Nephron progenitor cell (in vitro differentiated cells): ENCODE measurements at regions not wholly inside any gene's neighbourhood (a gene's known extent, or its start where the extent isn't known, plus 50 kb on each side); places are given as distances from the start of the nearest gene placed in this dataset.
"Not testable (repeated sequence)": the region's sequence is repeated elsewhere in the genome, so short reads cannot be mapped to it uniquely, and the experiment has no call there.

Source experiments
- DNase-seq: peaks from one replicate; pipeline ENCODE4 v3.0.0; 2021
- H3K27ac Mint-ChIP-seq: 2 replicates; pipeline ENCODE4 v1.8.0; 2021; ENCODE audit warnings: mild to moderate bottlenecking, moderate library complexity, mixed read lengths
- H3K27me3 Mint-ChIP-seq: 2 replicates; pipeline ENCODE4 v1.8.0; 2021; ENCODE audit warnings: mild to moderate bottlenecking, low read depth, mixed read lengths; ENCODE audit not compliant: poor library complexity
- H3K36me3 Mint-ChIP-seq: 2 replicates; pipeline ENCODE4 v1.8.0; 2021; ENCODE audit warnings: low read depth, mixed read lengths
- H3K4me1 Mint-ChIP-seq: 2 replicates; pipeline ENCODE4 v1.8.0; 2021; ENCODE audit warnings: mixed read lengths
- H3K4me3 Mint-ChIP-seq: 2 replicates; pipeline ENCODE4 v1.8.0; 2021; ENCODE audit warnings: mild to moderate bottlenecking, moderate library complexity, mixed read lengths
- H3K9me3 Mint-ChIP-seq: 2 replicates; pipeline ENCODE4 v1.8.0; 2021; ENCODE audit warnings: mild to moderate bottlenecking, moderate library complexity, mixed read lengths
- TF ChIP-seq, protein P1 (sequence below): fragments of 200-600 bp; sonication (generic); IDR thresholded peaks from 2 replicates; pipeline ENCODE4 v1.5.0; 2021; ENCODE audit warnings: antibody characterized with exemption

DNA sequence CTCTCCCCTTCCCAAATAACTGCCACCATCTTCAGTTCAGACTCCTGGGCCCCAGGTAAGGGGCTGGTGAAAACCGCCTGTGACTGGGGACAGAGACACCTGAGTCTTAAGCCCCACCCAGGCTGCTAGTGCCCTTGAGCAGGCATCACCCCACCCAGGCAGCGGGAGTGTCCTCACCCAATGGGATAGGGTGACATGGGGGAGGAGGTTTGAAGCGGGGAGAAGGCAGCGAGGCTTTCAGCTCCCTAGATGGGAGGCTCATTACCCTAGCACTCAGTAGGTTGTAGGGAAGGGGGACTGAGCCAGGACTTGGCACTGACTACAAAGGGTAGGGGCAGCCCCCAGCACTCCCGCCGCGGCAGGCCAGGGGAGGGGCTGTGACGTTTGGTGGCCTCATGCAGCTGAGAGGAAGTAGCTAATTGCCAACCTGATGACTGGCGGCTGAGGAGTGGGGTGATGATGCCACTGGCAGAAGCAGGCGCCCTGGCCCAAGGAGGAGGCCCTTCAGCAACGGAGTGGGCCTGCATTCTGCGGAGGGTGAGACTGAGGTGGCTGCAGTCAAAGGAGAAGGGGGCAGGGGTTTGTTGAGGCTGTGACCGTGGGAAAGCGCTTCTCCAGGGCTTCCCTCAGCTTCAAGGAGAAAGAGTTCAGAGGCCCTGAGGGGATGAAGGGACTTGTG is 126.9 kb downstream of the MRPL14 start:
- H3K9me3 Mint-ChIP-seq: peaks cover 9% of the 10 kb centered on the region
- no peaks in the 10 kb centered on the region for H3K36me3 Mint-ChIP-seq
- H3K4me3 Mint-ChIP-seq: no peak overlapping the region
- TF ChIP-seq, protein P1, sequence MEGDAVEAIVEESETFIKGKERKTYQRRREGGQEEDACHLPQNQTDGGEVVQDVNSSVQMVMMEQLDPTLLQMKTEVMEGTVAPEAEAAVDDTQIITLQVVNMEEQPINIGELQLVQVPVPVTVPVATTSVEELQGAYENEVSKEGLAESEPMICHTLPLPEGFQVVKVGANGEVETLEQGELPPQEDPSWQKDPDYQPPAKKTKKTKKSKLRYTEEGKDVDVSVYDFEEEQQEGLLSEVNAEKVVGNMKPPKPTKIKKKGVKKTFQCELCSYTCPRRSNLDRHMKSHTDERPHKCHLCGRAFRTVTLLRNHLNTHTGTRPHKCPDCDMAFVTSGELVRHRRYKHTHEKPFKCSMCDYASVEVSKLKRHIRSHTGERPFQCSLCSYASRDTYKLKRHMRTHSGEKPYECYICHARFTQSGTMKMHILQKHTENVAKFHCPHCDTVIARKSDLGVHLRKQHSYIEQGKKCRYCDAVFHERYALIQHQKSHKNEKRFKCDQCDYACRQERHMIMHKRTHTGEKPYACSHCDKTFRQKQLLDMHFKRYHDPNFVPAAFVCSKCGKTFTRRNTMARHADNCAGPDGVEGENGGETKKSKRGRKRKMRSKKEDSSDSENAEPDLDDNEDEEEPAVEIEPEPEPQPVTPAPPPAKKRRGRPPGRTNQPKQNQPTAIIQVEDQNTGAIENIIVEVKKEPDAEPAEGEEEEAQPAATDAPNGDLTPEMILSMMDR: no peak
- H3K27me3 Mint-ChIP-seq: peaks cover 54% of the 10 kb centered on the region
- no peak for DNase-seq
- H3K27ac Mint-ChIP-seq: no peak overlapping the region
- peaks cover 42% of the 10 kb centered on the region for H3K4me1 Mint-ChIP-seq

DNA sequence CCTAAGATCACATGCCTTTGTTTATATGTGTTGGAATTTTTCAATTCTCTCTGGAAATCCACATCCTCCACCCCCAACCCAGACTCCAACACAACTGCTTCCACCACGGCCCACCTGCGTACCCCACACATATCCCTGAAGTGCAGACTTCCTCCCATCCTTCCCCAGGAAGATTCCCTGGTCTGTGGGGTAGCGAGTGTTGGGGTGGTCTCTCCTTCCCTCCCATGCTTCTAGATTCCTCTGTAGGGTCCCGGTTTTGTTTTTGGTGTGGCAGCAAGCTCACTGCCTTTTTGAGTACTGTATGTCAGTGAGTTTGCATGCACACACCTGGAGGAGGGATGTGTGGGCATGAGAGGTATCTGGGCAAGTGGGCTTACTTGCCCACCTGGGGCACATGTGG is 127.6 kb downstream of the MRPL14 start:
- Mint-ChIP-seq H3K27ac (no peak overlapping the region), H3K27me3 (peaks cover 50% of the 10 kb centered on the region), H3K36me3 (no peaks in the 10 kb centered on the region), H3K4me1 (peaks cover 35% of the 10 kb centered on the region), H3K4me3 (no peak overlapping the region), H3K9me3 (peaks cover 9% of the 10 kb centered on the region)
- TF ChIP-seq, protein P1: no peak
- no peak for DNase-seq

DNA sequence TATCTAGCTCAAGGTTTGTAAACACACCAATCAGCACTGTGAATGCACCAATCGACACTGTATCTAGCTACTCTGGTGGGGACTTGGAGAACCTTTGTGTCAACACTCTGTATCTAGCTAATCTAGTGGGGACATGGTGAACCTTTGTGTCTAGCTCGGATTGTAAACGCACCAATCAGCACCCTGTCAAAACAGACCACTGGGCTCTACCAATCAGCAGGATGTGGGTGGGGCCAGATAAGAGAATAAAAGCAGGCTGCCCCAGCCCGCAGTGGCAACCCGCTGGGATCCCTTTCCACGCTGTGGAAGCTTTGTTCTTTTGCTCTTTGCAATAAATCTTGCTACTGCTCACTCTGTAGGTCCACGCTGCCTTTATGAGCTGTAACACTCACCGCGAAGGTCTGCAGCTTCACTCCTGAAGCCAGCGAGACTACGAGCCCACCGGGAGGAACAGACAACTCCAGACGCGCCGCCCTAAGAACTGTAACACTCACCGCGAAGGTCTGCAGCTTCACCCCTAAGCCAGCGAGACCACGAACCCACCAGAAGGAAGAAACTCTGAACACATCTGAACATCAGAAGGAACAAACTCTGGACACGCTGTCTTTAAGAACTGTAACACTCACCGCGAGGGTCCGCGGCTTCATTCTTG is 128.5 kb downstream of the MRPL14 start:
- DNase-seq: not testable (repeated sequence)

DNA sequence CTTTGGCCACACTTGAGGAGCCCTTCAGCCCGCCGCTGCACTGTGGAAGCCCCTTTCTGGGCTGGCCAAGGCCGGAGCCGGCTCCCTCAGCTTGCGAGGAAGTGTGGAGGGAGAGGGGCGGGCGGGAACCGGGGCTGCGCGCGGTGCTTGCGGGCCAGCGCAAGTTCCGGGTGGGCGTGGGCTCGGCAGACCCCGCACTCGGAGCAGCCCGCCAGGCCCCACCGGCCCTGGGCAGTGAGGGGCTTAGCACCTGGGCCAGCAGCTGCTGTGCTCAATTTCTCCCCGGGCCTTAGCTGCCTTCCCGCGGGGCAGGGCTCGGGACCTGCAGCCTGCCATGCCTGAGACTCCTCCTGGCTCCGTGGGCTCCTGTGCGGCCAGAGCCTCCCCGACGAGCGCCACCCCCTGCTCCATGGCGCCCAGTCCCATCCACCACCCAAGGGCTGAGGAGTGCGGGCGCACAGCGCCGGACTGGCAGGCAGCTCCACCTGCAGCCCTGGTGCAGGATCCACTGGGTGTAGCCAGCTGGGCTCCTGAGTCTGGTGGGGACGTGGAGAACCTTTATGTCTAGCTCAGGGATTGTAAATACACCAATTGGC is 129.2 kb downstream of the MRPL14 start:
- H3K4me3 Mint-ChIP-seq, H3K27ac Mint-ChIP-seq, H3K9me3 Mint-ChIP-seq, DNase-seq, H3K36me3 Mint-ChIP-seq: not testable (repeated sequence)
- Mint-ChIP-seq H3K27me3 (peaks cover 34% of the 10 kb centered on the region), H3K4me1 (peaks cover 39% of the 10 kb centered on the region)

More for the DNA sequence above, 128.5 kb downstream of the MRPL14 start:
- H3K36me3 Mint-ChIP-seq, H3K4me3 Mint-ChIP-seq, H3K9me3 Mint-ChIP-seq: not testable (repeated sequence)
- Mint-ChIP-seq H3K27me3 (peaks cover 40% of the 10 kb centered on the region), H3K27ac (peak overlapping the region; percentile 83), H3K4me1 (peaks cover 37% of the 10 kb centered on the region)

DNA sequence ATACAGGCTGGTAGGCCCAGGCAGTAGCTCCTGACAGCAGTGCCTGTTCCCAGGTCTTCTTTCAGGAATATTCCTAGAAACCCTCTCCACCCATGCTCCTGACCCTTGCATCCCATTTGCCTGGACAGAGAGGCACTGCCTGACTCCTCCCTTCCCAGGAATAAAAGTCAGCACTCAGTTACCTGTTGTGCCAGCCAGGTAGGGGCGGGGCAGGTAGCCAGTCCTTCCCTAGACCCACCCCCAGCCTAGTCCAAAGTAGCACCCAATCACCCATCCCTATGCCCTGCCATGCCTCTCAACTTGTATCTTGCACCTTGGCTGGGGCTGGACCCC is 129.9 kb downstream of the MRPL14 start:
- H3K27ac Mint-ChIP-seq: no peak overlapping the region
- TF ChIP-seq, protein P1: no peak
- H3K4me1 Mint-ChIP-seq: peaks cover 44% of the 10 kb centered on the region
- H3K27me3 Mint-ChIP-seq: peaks cover 30% of the 10 kb centered on the region
- H3K9me3 Mint-ChIP-seq: peaks cover 9% of the 10 kb centered on the region
- H3K4me3 Mint-ChIP-seq: no peak overlapping the region
- H3K36me3 Mint-ChIP-seq: no peaks in the 10 kb centered on the region
- no peak for DNase-seq

DNA sequence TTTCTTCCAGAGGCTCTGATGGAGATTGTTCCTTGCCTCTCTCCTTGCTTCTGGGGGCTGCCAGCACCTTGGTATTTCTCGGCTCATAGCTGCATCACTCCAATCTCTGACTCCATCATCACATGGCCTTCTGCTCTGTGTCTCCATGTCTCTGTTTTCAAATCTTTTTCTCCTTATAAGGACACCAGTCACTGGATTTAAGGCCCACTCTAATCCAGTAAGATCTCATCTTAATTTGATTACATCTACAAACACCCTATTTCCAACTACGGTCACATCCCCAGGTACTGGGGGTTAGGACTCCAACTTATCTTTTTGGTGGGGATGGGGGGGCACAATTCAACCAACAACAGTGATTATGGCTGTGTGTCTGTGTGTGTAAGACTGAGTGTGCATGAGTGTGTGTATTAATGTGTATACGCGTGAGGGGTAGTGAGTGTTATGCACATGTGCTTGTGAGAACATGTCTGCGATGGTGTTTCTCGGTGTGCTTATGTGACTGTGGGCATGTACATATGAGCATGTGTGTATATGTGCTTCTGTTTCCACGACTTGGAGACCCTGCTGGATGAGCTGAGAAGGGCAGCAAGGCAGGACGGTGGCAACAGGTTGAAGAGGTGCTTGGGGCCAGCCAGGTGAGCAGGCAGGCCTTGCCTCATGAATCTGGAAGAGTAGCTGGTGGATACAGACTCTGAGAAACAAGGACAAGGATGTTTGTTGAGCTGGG is 130.5 kb downstream of the MRPL14 start:
- peak overlapping the region; percentile 63 for H3K27ac Mint-ChIP-seq
- peaks cover 48% of the 10 kb centered on the region for H3K4me1 Mint-ChIP-seq
- DNase-seq: no peak
- H3K36me3 Mint-ChIP-seq: no peaks in the 10 kb centered on the region
- TF ChIP-seq, protein P1: no peak
- peaks cover 9% of the 10 kb centered on the region for H3K9me3 Mint-ChIP-seq
- no peak overlapping the region for H3K4me3 Mint-ChIP-seq
- H3K27me3 Mint-ChIP-seq: peaks cover 26% of the 10 kb centered on the region
